KMS-11 (cell line): ENCODE measurements at regions not wholly inside any gene's neighbourhood (a gene's known extent, or its start where the extent isn't known, plus 50 kb on each side); places are given as distances from the start of the nearest gene placed in this dataset.
A peak's percentile ranks its signal among the peaks of the same experiment; 100 is the strongest.
"Not testable (repeated sequence)": the region's sequence is repeated elsewhere in the genome, so short reads cannot be mapped to it uniquely, and the experiment has no call there.

ENCODE experiments used
- H2AFZ ChIP-seq: fragments of 200-600 bp; sonication (generic); 2 replicates; pipeline ENCODE4 v1.6.1; 2016; ENCODE audit warnings: antibody characterized with exemption, mixed run types, low read depth
- H3K27ac ChIP-seq: fragments of 200-600 bp; sonication (generic); 2 replicates; pipeline ENCODE4 v1.6.1; 2016; ENCODE audit warnings: mild to moderate bottlenecking, mixed run types
- H3K27me3 ChIP-seq: fragments of 200-600 bp; sonication (generic); 2 replicates; pipeline ENCODE4 v1.6.1; 2017; ENCODE audit warnings: mild to moderate bottlenecking, low read depth, mixed run types, moderate library complexity; ENCODE audit not compliant: insufficient read depth
- H3K36me3 ChIP-seq: fragments of 200-600 bp; sonication (generic); 2 replicates; pipeline ENCODE4 v1.6.1; 2017; ENCODE audit warnings: mild to moderate bottlenecking, mixed run types; ENCODE audit not compliant: insufficient read depth
- H3K4me1 ChIP-seq: fragments of 200-600 bp; sonication (generic); 2 replicates; pipeline ENCODE4 v1.6.1; 2016; ENCODE audit warnings: mild to moderate bottlenecking, low read depth, mixed run types; ENCODE audit not compliant: poor library complexity, severe bottlenecking
- H3K4me2 ChIP-seq: fragments of 200-600 bp; sonication (generic); 2 replicates; pipeline ENCODE4 v1.7.0; 2016; ENCODE audit warnings: mild to moderate bottlenecking, mixed run types
- H3K4me3 ChIP-seq: fragments of 200-600 bp; sonication (generic); IDR thresholded peaks from 2 replicates; pipeline ENCODE4 v1.6.1; 2017; ENCODE audit warnings: low read depth, low read length, mixed read lengths; ENCODE audit not compliant: insufficient read depth
- H3K79me2 ChIP-seq: fragments of 200-600 bp; sonication (generic); 2 replicates; pipeline ENCODE4 v1.6.1; 2016; ENCODE audit warnings: low read depth, mixed run types; ENCODE audit not compliant: insufficient read depth
- H3K9ac ChIP-seq: fragments of 200-600 bp; sonication (generic); 2 replicates; pipeline ENCODE4 v1.6.1; 2016; ENCODE audit warnings: mild to moderate bottlenecking, mixed run types
- H4K20me1 ChIP-seq: fragments of 200-600 bp; sonication (generic); 2 replicates; pipeline ENCODE4 v1.6.1; 2016; ENCODE audit warnings: mild to moderate bottlenecking, mixed run types; ENCODE audit not compliant: insufficient read depth
- TF ChIP-seq, protein P1 (sequence below): fragments of 200-600 bp; sonication (generic); conservative IDR thresholded peaks from 2 replicates; pipeline ENCODE4 v1.6.1; 2017; ENCODE audit warnings: low read depth, mild to moderate bottlenecking, antibody characterized with exemption, low read length, moderate library complexity, mixed read lengths

DNA sequence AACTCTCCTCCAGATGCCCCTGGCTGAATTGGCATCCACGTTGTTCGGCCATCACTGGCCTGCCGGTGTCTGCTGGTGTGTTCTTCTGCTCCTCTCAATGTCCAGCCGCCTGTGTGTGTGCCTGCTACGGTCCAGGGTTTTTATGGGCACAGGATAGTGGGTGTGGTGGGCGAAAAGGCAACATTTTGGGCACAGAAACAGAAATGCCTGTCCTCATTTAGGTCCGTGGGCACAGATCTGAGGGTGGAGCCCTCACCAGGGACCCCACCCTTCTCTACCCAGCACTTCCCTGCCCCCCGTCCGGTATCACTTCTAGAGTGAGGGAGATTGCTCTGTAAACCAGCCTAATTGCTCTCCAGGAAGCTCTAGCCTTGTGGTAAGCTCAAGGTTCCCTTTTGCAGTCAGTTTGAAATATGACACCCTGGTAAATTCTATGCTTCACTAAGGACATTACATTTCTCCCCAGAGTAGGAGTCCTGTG lies 410.1 kb downstream of the MAT2B start:
- peak overlapping the region; percentile 51; the same call in 1 of the 2 replicates for H3K9ac ChIP-seq
- TF ChIP-seq, protein P1, sequence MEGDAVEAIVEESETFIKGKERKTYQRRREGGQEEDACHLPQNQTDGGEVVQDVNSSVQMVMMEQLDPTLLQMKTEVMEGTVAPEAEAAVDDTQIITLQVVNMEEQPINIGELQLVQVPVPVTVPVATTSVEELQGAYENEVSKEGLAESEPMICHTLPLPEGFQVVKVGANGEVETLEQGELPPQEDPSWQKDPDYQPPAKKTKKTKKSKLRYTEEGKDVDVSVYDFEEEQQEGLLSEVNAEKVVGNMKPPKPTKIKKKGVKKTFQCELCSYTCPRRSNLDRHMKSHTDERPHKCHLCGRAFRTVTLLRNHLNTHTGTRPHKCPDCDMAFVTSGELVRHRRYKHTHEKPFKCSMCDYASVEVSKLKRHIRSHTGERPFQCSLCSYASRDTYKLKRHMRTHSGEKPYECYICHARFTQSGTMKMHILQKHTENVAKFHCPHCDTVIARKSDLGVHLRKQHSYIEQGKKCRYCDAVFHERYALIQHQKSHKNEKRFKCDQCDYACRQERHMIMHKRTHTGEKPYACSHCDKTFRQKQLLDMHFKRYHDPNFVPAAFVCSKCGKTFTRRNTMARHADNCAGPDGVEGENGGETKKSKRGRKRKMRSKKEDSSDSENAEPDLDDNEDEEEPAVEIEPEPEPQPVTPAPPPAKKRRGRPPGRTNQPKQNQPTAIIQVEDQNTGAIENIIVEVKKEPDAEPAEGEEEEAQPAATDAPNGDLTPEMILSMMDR, result no peak
- H4K20me1 ChIP-seq, result no peaks in the 10 kb centered on the region
- H3K4me1 ChIP-seq, result peaks cover 36% of the 10 kb centered on the region
- H3K4me2 ChIP-seq, result peak overlapping the region; percentile 59
- H3K27ac ChIP-seq, result peak overlapping the region; percentile 90
- H2AFZ ChIP-seq, result peak overlapping the region; percentile 25; the same call in 1 of the 2 replicates
- H3K27me3 ChIP-seq, result no peaks in the 10 kb centered on the region
- no peak overlapping the region for H3K4me3 ChIP-seq
- no peaks in the 10 kb centered on the region for H3K79me2 ChIP-seq
- H3K36me3 ChIP-seq, result no peaks in the 10 kb centered on the region

DNA sequence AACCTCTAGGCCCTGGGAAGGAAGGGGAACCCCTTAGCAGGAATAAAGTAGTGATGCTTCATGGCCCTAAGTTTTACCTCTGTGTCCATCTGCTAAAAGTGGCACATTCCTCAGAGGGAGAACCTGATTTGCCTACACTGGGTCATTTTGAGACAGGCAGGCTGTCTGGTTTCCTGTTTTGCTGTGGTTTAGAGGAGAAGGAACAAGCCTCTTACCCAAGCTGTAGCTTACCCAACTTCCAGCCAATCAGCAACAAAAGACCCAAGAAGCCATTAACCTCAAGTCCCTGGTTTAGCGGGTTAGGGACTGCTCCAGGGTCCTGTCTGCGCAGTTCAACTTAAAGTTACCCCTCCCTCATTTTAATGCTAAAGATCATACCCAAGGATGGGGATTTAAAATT lies 411.0 kb downstream of the MAT2B start:
- Histone ChIP-seq H4K20me1 (no peaks in the 10 kb centered on the region), H3K4me1 (peaks cover 36% of the 10 kb centered on the region), H3K27me3 (no peaks in the 10 kb centered on the region), H2AFZ (peak overlapping the region; percentile 25), H3K79me2 (no peaks in the 10 kb centered on the region), H3K27ac (peak overlapping the region; percentile 90), H3K4me3 (no peak overlapping the region), H3K4me2 (peak overlapping the region; percentile 59), H3K36me3 (no peaks in the 10 kb centered on the region), H3K9ac (peak overlapping the region; percentile 51)
- TF ChIP-seq, protein P1, result no peak

DNA sequence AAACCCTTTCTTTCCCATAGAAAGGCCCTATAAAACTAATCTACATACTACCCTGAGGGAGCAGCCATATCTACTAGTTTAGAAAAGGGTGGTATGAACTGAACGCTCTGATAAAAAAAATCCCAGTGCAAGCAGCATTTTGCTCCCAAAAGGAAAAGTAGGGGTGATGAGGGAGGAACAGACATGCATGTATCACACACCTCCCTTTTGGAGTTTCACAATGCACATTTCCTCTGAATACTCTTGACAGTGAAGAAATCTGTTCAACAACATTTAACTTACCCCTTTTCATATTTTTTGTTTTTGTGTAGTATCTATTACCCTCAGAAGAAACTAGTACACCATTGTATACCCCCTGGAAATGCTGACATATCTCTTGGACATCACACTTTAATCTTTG lies 411.4 kb downstream of the MAT2B start:
- Histone ChIP-seq H2AFZ (peak overlapping the region; percentile 25), H3K4me2 (peak overlapping the region; percentile 59; the same call in 1 of the 2 replicates), H3K79me2 (no peaks in the 10 kb centered on the region), H3K27me3 (no peaks in the 10 kb centered on the region), H3K27ac (peak overlapping the region; percentile 90), H3K4me3 (no peak overlapping the region), H4K20me1 (no peaks in the 10 kb centered on the region), H3K4me1 (peaks cover 36% of the 10 kb centered on the region), H3K9ac (no peak overlapping the region), H3K36me3 (no peaks in the 10 kb centered on the region)
- TF ChIP-seq, protein P1, result no peak

DNA sequence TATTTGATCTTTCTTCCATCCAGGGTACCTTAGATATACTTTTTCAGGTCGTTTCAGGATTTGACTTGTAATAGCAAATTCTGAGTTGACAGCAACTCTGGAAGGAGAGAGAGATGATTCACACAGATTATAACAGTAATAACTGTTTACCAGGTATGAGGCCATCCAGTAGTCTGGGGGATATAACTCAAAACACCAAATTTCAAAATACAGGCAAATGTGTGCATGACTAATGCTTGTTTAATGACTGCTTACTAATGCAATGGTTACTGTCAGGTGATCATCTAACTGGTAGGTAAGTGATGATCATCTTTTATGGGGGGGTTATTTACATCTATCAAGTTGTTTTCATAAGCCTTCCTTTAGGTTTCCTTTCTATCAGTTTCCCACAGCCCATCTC lies 412.3 kb downstream of the MAT2B start:
- Histone ChIP-seq H3K4me1 (peaks cover 36% of the 10 kb centered on the region), H3K36me3 (no peaks in the 10 kb centered on the region), H4K20me1 (no peaks in the 10 kb centered on the region), H3K27ac (no peak overlapping the region; the same call in 1 of the 2 replicates), H3K9ac (no peak overlapping the region), H2AFZ (no peak overlapping the region), H3K27me3 (no peaks in the 10 kb centered on the region), H3K79me2 (no peaks in the 10 kb centered on the region), H3K4me2 (no peak overlapping the region), H3K4me3 (no peak overlapping the region)
- TF ChIP-seq, protein P1, result no peak

DNA sequence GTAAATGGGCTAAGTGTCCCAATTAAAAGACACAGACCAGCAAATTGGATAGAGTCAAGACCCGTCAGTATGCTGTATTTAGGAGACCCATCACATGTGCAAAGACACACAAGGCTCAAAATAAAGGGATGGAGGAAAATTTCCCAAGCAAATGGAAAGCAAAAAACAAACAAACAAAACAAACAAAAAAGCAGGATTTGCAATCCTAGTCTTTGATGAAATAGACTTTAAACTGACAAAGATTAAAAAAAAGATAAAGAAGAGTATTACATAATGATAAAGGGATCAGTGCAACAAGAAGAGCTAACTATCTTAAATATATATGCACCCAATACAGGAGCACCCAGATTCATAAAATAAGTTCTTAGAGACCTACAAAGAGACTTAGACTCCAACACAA lies 429.6 kb downstream of the MAT2B start:
- not testable (repeated sequence) for H3K9ac ChIP-seq, H3K27me3 ChIP-seq, H3K27ac ChIP-seq, H2AFZ ChIP-seq, H3K4me1 ChIP-seq, H4K20me1 ChIP-seq, H3K4me3 ChIP-seq, H3K4me2 ChIP-seq, H3K36me3 ChIP-seq, H3K79me2 ChIP-seq
